GM18526 (cell line): ENCODE measurements at regions not wholly inside any gene's neighbourhood (a gene's known extent, or its start where the extent isn't known, plus 50 kb on each side); places are given as distances from the start of the nearest gene placed in this dataset.

Experiments used
- POLR2A ChIP-seq: IDR thresholded peaks from 3 replicates; pipeline ENCODE4 v1.6.1; 2011; ENCODE audit not compliant: insufficient read length; ENCODE audit errors: extremely low read depth

DNA sequence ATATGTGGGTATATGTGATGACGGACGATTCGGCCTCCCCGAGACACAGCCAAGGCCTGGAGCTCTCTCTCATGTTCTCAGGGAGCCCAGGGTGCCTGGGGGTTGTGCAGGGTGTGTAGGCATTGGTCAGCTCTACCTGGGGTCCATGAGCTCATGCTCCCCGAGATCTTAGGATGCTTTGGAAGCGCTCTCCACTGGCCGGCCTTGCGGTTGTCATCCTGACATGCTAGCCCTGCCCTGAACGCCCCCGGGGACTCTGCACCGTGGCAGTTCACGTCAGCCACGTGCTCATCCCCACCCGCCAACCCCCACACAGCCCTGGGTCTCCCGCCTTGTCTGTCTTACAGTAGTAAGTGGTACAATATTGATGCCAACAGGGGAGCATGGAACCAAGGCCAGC lies 67.8 kb downstream of the RTP5 start:
- no peak for TF ChIP-seq POLR2A

DNA sequence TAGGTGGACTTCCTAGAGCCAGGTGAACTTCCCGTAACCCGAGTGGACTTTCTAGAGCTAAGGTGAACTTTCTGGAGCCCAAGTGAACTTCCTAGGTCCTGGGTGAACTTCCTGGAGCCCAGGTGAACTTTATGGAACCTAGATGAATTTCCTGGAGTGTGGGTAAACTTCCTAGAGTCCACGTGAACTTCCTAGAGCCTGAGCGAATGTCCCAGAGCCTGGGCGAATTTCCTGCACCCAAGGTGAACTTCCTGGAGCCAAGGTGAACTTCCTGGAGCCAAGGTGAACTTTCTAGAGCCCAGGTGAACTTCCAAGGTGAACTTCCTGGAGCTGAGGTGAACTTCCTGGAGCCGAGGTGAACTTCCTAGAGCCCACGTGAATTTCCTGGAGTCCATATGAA lies 70.0 kb downstream of the RTP5 start:
- no peak for TF ChIP-seq POLR2A

DNA sequence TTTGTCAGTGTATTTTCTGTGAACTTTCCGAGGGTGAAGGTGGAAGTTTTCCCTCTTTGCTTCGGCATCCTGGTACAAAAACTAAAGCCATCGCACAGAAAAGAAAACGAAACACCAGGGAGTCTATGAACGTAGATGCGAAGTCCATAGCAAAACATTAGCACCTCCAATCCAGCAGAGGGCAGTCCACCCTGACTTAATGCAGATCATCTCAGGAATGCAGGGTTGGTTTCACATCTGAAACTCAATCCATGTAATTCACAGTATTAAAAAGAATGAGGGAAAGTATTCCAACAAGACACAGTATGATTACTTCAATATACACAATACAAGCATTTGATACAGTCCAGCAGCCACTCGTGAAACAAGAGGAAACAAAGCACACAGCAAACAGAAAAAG lies 70.8 kb downstream of the RTP5 start:
- TF ChIP-seq POLR2A = no peak

DNA sequence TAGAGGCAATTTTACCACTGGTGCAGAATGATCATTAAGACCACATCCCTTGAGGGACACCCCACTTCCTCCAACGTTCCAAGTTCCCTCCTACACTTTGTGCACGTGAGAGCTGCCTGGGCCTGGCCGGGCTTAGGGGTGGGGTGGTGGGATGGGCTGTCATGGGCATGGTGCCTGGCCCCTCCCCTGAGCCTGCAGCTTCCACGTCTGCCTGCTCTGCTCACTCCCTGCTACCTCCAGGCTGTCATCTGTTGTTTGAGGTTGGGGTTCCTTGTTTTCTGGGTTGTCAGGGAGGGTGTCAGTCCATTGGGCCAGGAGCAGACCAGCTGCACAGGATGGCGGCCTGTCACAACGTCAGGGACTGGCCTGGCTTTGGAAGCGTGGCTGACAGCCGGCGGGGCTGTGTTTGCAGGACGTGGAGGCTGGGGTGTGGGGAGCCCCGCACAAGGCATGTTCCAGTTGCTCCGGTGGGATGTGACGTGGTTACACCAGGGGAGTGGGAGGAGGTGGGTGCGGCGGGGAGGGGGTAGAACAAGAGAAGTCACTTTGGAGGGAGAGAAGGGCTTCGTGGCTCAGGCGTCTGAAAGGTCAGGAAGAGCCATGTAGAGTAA lies 72.3 kb downstream of the RTP5 start:
- TF ChIP-seq POLR2A = no peak

DNA sequence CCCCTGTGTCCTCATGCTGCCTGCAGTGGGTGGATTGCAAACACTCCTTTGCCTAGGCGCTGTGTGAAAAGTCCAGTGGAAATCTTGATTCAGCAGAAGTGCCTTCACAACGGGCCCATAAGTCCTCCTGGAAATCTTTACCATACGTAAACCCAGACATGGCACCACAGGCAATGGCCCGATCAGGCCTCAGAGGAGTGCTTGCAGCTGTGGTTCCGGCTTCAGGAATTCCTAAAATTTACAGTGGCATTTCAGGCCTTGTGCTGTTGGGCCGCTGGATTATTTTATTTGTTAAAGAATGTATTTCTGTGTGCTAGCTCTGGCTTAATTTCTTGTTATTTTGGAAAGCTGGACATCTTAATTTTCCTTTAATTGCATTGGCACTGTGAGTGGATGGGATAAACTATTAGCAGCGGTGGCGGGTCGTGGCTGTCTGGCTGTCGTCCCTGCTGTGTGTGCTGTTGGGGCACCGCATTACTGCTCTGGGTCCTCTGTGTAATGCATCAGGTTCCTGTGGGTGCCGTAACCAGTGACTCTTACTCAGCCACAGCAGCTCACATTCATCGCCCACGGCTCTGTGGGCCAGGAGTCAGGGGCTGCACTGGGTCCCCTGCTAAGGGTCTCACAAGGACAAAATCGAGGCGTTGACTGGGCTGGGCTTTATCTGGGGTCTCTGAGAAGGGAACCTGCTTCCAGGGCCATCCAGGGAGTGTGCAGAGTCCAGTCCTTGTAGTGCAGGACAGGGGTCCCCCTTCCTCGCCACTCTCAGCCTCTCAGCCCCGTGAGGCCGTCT lies 73.1 kb downstream of the RTP5 start:
- TF ChIP-seq POLR2A = no peak

DNA sequence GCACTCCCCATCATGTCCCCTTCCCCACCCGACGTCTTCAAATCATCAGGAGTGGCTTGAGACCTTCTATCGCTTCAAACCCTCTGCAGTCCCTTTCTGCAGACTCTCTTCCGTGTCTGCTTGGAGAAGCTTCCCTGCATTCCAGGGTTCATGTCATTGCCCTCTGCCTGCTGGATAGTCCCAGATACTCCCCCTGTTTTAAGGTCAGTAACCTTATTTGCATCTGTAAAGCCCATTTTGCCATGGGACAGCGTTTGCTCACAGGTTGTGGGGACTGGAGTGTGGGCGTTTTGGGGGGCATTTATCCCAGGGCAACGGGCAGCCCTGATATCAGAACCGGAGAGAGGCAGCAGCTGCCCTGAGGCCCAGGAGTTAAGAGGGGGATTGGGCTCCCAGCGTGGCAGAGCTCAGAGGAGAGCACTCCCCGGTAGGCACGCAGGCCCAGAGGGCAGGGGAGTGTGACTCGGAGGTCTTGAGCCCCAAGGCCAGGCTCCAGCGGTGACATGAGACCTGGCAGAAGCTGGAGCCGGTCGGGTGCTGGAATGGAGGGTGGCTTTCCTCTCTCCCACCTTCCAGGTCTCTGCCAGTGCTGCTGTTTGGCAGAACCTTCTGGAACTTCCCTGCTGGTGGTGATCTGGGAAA lies 73.8 kb downstream of the RTP5 start:
- TF ChIP-seq POLR2A = no peak

DNA sequence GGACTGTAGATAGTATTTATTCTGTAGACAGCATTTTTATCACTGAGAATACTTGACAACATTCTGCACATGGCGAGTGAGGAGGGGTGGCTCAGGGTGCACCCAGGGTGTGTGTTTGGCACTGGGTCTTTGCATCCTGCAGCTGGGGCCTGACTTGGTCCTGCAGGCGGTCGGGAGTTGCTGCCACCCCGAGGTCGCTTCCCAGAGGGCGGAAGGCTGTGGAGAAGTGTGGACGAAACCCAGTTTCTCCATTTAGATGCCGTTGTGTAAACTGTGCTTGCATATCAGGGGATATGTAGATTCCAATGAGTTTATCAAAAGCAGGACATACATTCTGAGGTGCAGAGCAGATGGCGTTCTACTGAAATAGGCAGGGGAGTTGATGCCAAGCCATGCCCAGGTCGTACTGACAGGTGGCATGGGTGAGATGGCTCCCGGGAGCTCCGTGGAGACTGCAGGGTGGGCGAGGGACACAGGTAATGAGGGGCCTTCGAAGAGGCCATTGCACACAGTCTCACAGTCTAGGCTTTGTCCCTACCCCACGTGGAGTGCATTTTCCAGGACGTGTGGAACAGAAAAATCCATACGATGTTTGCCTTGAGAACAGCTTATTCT lies 74.5 kb downstream of the RTP5 start:
- no peak for TF ChIP-seq POLR2A

DNA sequence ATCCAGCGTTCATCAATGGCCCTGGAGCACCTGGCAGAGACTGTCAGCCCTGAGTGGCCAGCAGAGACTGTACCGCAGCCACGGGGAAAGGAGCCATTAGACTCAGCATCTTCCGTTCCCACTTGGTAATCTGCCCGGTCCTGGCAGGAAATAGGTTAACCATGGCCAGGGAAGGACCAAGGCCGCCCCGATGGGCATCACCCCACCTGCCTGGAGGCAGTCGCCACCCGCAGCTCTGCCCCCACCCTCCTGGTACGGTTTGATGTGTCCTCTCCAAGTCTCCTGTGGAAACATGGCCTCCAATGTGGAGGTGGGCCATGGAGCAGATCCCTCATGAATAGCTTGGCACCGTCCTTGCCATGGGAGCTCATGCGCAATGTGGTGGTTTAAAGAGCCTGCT lies 75.3 kb downstream of the RTP5 start:
- TF ChIP-seq POLR2A = no peak

DNA sequence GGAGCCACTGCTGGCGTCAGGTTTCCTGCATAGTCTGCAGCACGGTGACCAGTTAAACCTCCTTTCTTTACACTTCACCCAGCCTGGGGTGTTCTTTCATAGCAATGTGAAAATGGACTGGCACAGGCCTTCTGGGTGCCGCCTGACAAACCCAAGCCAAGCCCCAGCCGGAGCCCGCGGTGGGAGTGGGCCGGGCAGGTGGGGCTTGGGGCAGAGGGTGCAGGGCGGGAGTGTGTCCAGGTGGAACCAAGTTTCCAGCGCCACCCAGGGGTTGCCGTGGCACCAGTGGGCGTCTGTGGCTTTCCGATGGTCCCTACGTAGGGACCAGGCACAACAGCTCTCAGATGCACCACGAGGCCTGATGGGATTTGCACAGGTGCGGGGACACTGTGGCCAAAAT lies 75.8 kb downstream of the RTP5 start:
- no peak for TF ChIP-seq POLR2A

DNA sequence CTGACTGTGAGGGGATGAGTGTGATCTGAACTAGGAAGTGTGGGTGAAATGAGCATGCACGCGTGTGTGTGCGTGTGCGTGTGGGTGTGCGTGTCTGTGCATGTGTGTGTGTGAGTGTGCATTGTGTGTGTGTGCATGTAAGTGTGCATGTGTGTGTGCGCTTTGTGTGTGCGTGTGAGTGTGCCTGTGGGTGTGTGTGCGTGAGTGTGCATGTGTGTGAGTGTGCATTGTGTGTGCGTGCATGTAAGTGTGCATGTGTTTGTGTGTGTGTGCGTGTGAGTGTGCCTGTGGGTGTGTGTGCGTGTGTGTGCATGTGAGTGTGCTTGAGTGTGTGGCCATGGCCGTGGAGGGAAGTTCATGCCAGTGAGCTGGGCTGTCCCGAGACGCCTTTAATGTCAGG lies 76.3 kb downstream of the RTP5 start:
- TF ChIP-seq POLR2A = no peak

DNA sequence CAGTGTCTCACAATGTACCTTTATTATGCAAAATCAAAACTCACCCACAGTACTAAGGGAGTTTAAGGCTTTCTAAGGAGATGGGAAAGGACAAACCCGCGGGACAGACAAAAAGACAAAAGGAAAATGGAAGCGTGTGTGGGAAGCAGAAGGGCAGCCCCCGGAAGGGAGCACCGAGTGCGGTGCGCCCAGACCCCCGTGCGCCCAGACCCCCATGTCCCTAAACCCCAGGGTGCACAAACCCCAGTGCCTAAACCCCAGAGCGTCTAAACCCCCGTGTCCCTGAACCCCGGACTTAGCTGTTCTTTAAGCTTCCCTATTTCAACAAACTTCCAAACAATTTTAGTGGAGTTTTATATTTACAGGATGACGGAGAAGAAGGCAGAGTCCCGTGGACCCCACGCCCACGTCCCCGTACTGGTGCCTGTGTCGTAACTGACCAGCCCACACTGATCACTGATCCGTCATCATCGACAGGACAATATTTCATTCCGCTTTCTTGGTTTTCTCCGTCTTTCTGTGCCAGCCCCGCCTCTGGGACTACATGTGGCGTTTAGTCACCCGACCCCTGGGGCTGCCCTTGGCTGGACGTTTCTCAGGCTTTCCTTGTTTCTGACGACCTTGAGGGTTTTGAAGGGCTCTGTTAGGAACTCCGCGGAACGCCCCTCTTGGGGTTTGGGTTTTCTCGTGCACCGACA lies 76.9 kb downstream of the RTP5 start:
- TF ChIP-seq POLR2A = no peak

DNA sequence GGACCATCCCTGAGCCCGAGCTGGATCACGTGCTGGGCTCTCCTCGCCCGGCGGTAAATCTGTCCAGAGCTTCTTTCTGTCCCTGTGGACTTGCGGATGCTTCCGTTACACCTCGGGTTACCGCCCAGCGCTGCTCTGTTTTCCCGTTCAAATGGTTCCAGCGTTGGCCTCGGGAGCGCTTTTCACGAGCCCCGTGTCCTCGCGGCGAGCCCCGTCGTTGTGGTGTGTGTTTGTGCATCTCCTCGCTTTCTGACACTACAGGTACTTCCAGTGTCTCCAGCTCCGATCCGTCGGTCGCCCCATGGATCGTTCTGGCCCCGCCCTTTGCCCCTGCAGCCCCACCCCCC lies 77.4 kb downstream of the RTP5 start:
- TF ChIP-seq POLR2A = no peak

DNA sequence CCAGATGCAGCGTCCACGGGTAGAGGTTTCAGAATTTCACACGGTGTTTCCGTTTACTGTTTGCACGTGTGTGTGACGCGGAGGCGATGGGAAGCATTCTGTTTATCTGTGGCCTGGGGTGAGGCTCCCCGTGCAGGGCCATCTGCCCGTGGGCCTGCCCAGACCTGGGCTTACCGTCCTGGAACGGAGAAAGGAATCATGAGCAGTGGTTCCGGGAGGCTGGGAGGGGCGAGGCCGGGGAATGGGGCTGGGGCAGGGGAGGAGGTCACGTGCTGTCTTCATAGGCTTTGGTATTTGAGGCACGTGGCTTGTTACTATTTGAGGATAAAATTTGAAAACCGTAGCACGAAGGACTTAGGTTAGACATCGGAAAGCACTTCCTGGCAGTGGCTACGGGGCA lies 77.9 kb downstream of the RTP5 start:
- TF ChIP-seq POLR2A = no peak

DNA sequence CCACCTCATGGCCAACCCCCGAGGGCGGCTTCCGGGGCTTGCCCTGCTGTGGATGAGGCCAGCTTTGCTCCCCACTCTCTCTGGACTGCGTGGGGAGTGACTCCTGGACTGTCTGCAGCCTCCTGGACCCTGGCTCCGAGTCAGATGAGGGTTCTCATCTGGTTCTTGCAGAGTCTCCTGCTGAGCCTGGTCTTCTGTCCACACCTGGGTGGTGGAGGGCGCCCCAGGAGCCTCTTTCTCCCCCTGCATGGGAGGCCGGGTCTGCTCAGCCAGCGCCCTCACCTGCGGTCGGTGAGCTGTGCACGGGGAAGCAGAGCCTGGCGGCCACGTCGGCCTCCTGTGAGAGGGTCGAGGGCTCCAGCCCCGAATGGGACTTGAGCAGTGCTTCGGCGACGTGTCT lies 78.3 kb downstream of the RTP5 start:
- TF ChIP-seq POLR2A = no peak

DNA sequence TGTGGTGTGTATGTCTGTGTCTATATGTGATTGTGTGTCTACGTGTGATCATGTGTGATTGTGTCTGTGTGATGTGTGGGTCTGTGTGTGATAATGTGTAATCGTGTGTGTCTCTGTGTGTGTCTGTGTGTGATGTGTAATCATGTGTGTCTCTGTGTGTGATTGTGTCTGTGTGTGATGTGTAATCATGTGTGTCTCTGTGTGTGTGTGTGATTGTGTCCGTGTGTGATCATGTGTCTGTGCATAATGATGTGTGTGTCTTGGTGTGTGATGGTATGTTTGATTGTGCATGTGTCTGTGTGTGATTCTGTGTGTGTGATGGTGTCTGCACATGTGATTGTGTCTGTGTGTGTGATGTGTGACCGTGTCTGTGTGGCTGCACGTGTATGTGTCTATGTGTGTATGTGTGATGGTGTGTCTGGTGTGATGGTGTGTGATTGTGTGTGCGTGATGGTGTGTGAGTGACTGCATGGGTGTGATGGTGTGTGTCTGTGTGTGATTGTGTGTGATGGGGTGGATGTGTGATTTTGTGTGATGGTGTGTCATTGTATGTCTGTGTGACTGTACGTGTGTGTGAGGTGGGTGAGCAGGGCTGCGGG lies 78.9 kb downstream of the RTP5 start:
- no peak for TF ChIP-seq POLR2A
